ENCODE measurements at regions not wholly inside any gene's neighbourhood (a gene's known extent, or its start where the extent isn't known, plus 50 kb on each side); places are given as distances from the start of the nearest gene placed in this dataset.

DNA sequence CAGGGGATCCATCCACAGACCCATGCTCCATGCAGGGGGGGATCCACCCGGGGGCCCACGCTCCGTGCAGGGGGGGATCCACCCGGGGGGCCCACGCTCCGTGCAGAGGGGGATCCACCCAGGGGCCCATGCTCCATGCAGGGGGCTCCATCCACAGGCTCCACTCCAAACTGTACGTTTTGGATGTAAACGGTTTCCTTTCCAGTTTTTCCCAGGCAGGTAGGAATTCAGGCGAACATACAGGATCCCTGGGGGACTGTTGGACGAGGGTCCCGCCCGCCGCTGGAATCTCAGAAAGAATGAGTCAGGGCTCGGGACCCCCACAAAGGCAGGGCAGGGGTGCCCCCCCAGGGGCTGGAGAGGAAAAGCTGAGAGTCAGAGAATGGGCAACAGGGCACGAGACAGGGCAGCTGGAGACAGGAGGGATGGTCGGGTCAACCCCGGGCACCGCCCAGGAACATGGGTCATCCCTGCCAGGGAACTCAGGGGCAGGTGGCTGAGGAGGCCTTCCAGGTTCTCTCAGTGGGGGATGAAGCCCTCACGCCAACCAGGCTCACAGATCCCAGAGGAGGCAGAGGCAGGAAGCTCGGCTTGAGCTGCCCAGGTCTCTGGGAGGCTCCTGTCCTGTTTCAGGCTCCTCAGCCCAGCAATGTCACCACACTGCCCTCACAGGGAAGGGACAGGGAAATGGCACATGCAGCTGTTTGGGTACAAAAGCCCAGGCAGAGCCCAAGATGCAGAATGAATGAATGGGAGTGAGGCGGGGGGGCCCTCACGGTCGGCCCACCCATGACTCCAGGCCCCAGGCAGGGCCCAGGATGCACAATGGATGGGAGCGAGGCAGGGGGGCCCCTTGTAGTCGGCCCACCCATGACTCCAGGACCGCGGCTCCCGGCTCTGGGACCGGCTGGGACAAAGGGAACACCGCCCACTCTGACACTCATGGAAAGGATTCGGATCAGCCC, 200.2 kb downstream of the BRD1 start:
- H3K27me3 ChIP-seq (ENCODE audit: control insufficient read depth in 1 of 2, insufficient read depth in 2 of 2, low read length in 2 of 2): no peaks in the 10 kb centered on the region

GRCh38 chr22:49626361-49627216, 201.1 kb downstream of the BRD1 start:
- Histone ChIP-seq H3K27me3 (ENCODE audit: control insufficient read depth in 1 of 2, insufficient read depth in 2 of 2, low read length in 2 of 2) (no peaks in the 10 kb centered on the region), H3K9me3 (ENCODE audit: control insufficient read depth in 1 of 2, low read length in 2 of 2) (no peaks in the 10 kb centered on the region), H3K4me1 (ENCODE audit: control insufficient read depth in 1 of 2, insufficient read depth in 2 of 2, low read length in 2 of 2) (no peaks in the 10 kb centered on the region)

More for the DNA sequence above, 200.2 kb downstream of the BRD1 start:
- H3K4me3 ChIP-seq (ENCODE audit: low read depth in 1 of 2, low read length in 2 of 2): no peak overlapping the region
- H3K27ac ChIP-seq (ENCODE audit: low read depth, low read length): no peak overlapping the region
- peaks cover 0 to 5% of the 10 kb centered on the region in 2 donors for H3K4me1 ChIP-seq (ENCODE audit: control insufficient read depth in 1 of 2, insufficient read depth in 2 of 2, low read length in 2 of 2)
- H3K9me3 ChIP-seq (ENCODE audit: control insufficient read depth in 1 of 2, low read length in 2 of 2): no peaks in the 10 kb centered on the region
- no peaks in the 10 kb centered on the region for H3K36me3 ChIP-seq (ENCODE audit: control insufficient read depth in 1 of 2, insufficient read depth in 2 of 2, low read length in 2 of 2)
- H3K9ac ChIP-seq (ENCODE audit: low read depth in 1 of 2, low read length in 2 of 2): no peak overlapping the region

DNA sequence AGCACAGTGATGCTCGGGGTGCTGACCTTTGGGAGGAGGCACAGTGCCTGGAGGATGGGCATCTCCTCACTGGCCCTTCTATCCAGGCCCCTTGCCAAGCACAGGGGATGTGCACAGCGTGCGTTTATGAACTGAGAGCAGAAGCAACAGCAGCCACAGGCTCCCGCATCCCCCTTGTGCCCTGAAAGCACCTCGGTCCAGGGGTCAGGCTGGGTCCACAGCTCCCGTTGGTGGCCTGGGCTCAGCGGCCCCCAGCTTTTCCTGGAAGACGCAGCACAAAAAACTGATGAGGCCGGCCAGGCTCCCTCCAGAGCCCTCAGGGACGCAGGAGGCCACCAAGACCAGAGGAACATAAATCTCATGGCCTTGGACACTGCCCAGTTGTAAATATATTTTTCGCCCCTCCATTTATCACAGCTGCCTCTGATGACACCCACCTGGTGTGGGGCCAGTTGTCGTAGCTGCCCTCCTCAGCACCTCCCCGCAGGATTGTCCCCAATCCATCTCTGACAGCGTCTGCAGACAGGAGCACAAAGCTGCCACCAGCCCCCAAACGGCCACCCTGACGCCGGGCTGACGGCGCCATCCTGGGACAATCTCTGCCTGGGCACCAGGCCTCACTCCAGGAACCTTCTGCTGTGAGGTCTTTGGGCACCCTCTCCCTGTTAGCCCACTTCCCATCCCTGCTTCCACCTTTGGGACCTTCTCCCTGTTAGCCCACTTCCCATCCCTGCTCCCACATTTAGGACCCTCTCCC, 203.1 kb downstream of the BRD1 start:
- Histone ChIP-seq H3K9ac (ENCODE audit: low read depth in 1 of 2, low read length in 2 of 2) (no peak overlapping the region), H3K27me3 (ENCODE audit: control insufficient read depth in 1 of 2, insufficient read depth in 2 of 2, low read length in 2 of 2) (no peaks in the 10 kb centered on the region)

More at GRCh38 chr22:49626361-49627216, 201.1 kb downstream of the BRD1 start:
- Histone ChIP-seq H3K36me3 (ENCODE audit: control insufficient read depth in 1 of 2, insufficient read depth in 2 of 2, low read length in 2 of 2) (no peaks in the 10 kb centered on the region), H3K9ac (ENCODE audit: low read depth in 1 of 2, low read length in 2 of 2) (no peak overlapping the region), H3K4me3 (ENCODE audit: low read depth in 1 of 2, low read length in 2 of 2) (no peak overlapping the region), H3K27ac (ENCODE audit: low read depth, low read length) (no peak overlapping the region)

GRCh38 chr22:49623715-49624114, 204.0 kb downstream of the BRD1 start:
- Histone ChIP-seq H3K4me3 (ENCODE audit: low read depth in 1 of 2, low read length in 2 of 2) (no peak overlapping the region), H3K27ac (ENCODE audit: low read depth, low read length) (no peak overlapping the region), H3K36me3 (ENCODE audit: control insufficient read depth in 1 of 2, insufficient read depth in 2 of 2, low read length in 2 of 2) (no peaks in the 10 kb centered on the region), H3K9ac (ENCODE audit: low read depth in 1 of 2, low read length in 2 of 2) (no peak overlapping the region), H3K9me3 (ENCODE audit: control insufficient read depth in 1 of 2, low read length in 2 of 2) (no peaks in the 10 kb centered on the region), H3K4me1 (ENCODE audit: control insufficient read depth in 1 of 2, insufficient read depth in 2 of 2, low read length in 2 of 2) (no peaks in the 10 kb centered on the region), H3K27me3 (ENCODE audit: control insufficient read depth in 1 of 2, insufficient read depth in 2 of 2, low read length in 2 of 2) (no peaks in the 10 kb centered on the region)

More for the DNA sequence above, 203.1 kb downstream of the BRD1 start:
- Histone ChIP-seq H3K4me1 (ENCODE audit: control insufficient read depth in 1 of 2, insufficient read depth in 2 of 2, low read length in 2 of 2) (no peaks in the 10 kb centered on the region), H3K4me3 (ENCODE audit: low read depth in 1 of 2, low read length in 2 of 2) (no peak overlapping the region), H3K27ac (ENCODE audit: low read depth, low read length) (no peak overlapping the region), H3K9me3 (ENCODE audit: control insufficient read depth in 1 of 2, low read length in 2 of 2) (no peaks in the 10 kb centered on the region), H3K36me3 (ENCODE audit: control insufficient read depth in 1 of 2, insufficient read depth in 2 of 2, low read length in 2 of 2) (no peaks in the 10 kb centered on the region)

- no peak overlapping the region for H3K27ac ChIP-seq (ENCODE audit: low read depth, low read length)
- no peaks in the 10 kb centered on the region for H3K4me1 ChIP-seq (ENCODE audit: control insufficient read depth in 1 of 2, insufficient read depth in 2 of 2, low read length in 2 of 2)
- H3K9ac ChIP-seq (ENCODE audit: low read depth in 1 of 2, low read length in 2 of 2): no peak overlapping the region
- H3K9me3 ChIP-seq (ENCODE audit: control insufficient read depth in 1 of 2, low read length in 2 of 2): no peaks in the 10 kb centered on the region
- no peaks in the 10 kb centered on the region for H3K36me3 ChIP-seq (ENCODE audit: control insufficient read depth in 1 of 2, insufficient read depth in 2 of 2, low read length in 2 of 2)
- H3K4me3 ChIP-seq (ENCODE audit: low read depth in 1 of 2, low read length in 2 of 2): no peak overlapping the region
- no peaks in the 10 kb centered on the region for H3K27me3 ChIP-seq (ENCODE audit: control insufficient read depth in 1 of 2, insufficient read depth in 2 of 2, low read length in 2 of 2)
These were observed 204.5 kb downstream of the BRD1 start for GRCh38 chr22:49623176-49623575.

- Histone ChIP-seq H3K9ac (ENCODE audit: low read depth in 1 of 2, low read length in 2 of 2) (no peak overlapping the region), H3K27me3 (ENCODE audit: control insufficient read depth in 1 of 2, insufficient read depth in 2 of 2, low read length in 2 of 2) (no peaks in the 10 kb centered on the region), H3K4me1 (ENCODE audit: control insufficient read depth in 1 of 2, insufficient read depth in 2 of 2, low read length in 2 of 2) (no peaks in the 10 kb centered on the region), H3K36me3 (ENCODE audit: control insufficient read depth in 1 of 2, insufficient read depth in 2 of 2, low read length in 2 of 2) (no peaks in the 10 kb centered on the region), H3K9me3 (ENCODE audit: control insufficient read depth in 1 of 2, low read length in 2 of 2) (no peaks in the 10 kb centered on the region), H3K27ac (ENCODE audit: low read depth, low read length) (no peak overlapping the region), H3K4me3 (ENCODE audit: low read depth in 1 of 2, low read length in 2 of 2) (no peak overlapping the region)
These were observed 205.2 kb downstream of the BRD1 start for GRCh38 chr22:49622241-49623105.

DNA sequence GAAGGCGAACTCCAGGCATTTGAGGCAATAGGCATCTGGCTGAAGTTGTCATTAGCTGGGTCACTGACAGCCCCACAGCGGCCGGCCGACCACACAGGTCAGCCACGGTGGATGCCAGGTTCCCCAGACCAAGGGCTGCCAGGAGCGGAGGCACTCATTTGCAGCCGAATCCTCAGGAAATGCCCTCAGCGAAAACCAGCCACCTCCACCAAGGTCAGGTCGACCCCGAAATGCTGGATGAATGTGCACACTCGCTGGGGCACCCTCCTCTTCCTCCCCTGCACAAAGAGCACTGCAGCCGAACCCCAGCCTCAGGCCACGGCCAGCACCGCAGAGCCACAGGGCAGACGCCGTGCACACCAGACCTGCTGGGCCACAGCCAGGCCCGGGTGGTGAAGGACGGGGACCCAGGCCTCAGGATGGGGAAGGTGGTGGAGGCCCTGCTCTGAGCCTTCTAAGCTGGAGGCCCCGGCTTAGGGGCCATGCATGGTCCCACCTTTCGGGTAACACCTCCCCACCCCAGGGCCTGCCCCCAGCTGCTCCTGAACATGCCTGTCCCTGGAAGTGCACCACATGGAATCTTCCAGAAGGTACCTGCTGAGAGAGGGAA, 206.0 kb downstream of the BRD1 start:
- Histone ChIP-seq H3K4me3 (ENCODE audit: low read depth in 1 of 2, low read length in 2 of 2) (no peak overlapping the region), H3K36me3 (ENCODE audit: control insufficient read depth in 1 of 2, insufficient read depth in 2 of 2, low read length in 2 of 2) (no peaks in the 10 kb centered on the region), H3K9ac (ENCODE audit: low read depth in 1 of 2, low read length in 2 of 2) (no peak overlapping the region), H3K9me3 (ENCODE audit: control insufficient read depth in 1 of 2, low read length in 2 of 2) (no peaks in the 10 kb centered on the region), H3K4me1 (ENCODE audit: control insufficient read depth in 1 of 2, insufficient read depth in 2 of 2, low read length in 2 of 2) (no peaks in the 10 kb centered on the region), H3K27me3 (ENCODE audit: control insufficient read depth in 1 of 2, insufficient read depth in 2 of 2, low read length in 2 of 2) (no peaks in the 10 kb centered on the region), H3K27ac (ENCODE audit: low read depth, low read length) (no peak overlapping the region)

DNA sequence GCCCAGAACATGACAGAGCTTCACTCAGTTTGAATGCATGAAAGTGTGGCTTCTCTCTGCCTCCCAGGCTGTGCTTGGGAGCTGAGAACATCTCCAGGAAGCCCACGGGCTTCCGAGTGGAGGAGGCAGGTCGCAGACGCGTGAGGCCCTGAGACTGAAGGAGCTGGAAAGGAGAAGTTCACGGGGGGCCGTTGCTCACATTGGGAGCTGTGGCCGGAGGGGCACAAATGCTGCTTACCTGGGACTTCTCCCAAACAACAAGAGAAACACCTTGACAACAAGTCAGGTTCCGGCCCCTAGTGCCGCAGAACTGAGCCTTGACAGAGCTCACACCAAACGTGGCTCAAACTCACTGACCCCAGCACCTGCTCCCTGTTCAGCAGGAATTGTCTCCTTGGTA, 207.0 kb downstream of the BRD1 start:
- Histone ChIP-seq H3K9me3 (ENCODE audit: control insufficient read depth in 1 of 2, low read length in 2 of 2) (no peaks in the 10 kb centered on the region), H3K27me3 (ENCODE audit: control insufficient read depth in 1 of 2, insufficient read depth in 2 of 2, low read length in 2 of 2) (no peaks in the 10 kb centered on the region), H3K4me3 (ENCODE audit: low read depth in 1 of 2, low read length in 2 of 2) (no peak overlapping the region), H3K4me1 (ENCODE audit: control insufficient read depth in 1 of 2, insufficient read depth in 2 of 2, low read length in 2 of 2) (no peaks in the 10 kb centered on the region), H3K36me3 (ENCODE audit: control insufficient read depth in 1 of 2, insufficient read depth in 2 of 2, low read length in 2 of 2) (no peaks in the 10 kb centered on the region), H3K9ac (ENCODE audit: low read depth in 1 of 2, low read length in 2 of 2) (no peak overlapping the region), H3K27ac (ENCODE audit: low read depth, low read length) (no peak overlapping the region)

GRCh38 chr22:49620003-49620556, 207.6 kb downstream of the BRD1 start:
- no peaks in the 10 kb centered on the region for H3K9me3 ChIP-seq (ENCODE audit: control insufficient read depth in 1 of 2, low read length in 2 of 2)
- H3K4me3 ChIP-seq (ENCODE audit: low read depth in 1 of 2, low read length in 2 of 2): no peak overlapping the region
- no peak overlapping the region for H3K27ac ChIP-seq (ENCODE audit: low read depth, low read length)
- H3K9ac ChIP-seq (ENCODE audit: low read depth in 1 of 2, low read length in 2 of 2): no peak overlapping the region
- no peaks in the 10 kb centered on the region for H3K27me3 ChIP-seq (ENCODE audit: control insufficient read depth in 1 of 2, insufficient read depth in 2 of 2, low read length in 2 of 2)
- no peaks in the 10 kb centered on the region for H3K36me3 ChIP-seq (ENCODE audit: control insufficient read depth in 1 of 2, insufficient read depth in 2 of 2, low read length in 2 of 2)
- H3K4me1 ChIP-seq (ENCODE audit: control insufficient read depth in 1 of 2, insufficient read depth in 2 of 2, low read length in 2 of 2): no peaks in the 10 kb centered on the region

All from duodenal mucosa (tissue), 2 donors.